Esophagus squamous epithelium (tissue), 5 donors: ENCODE measurements at regions not wholly inside any gene's neighbourhood (a gene's known extent, or its start where the extent isn't known, plus 50 kb on each side); places are given as distances from the start of the nearest gene placed in this dataset.

Experiments
- DNase-seq: peaks from one replicate; lab custom pipeline; 2025; lab: John Stamatoyannopoulos, UW
- H3K27ac ChIP-seq, 4 donors: fragments of 200-600 bp; sonication (generic); one replicate each; pipeline ENCODE4 v1.5.1; 2016 to 2019; ENCODE audit warnings: mild to moderate bottlenecking in 1 of 4
- H3K27me3 ChIP-seq, 4 donors: fragments of 200-600 bp; sonication (generic); 1 replicate in 3 of 4; 2 replicates in 1 of 4; pipeline versions ENCODE4 v1.5.1 to v1.6.0; 2017 to 2021; ENCODE audit warnings: antibody characterized with exemption in 1 of 4
- H3K36me3 ChIP-seq, 3 donors: fragments of 200-600 bp; sonication (generic); one replicate each; pipeline ENCODE4 v1.5.1; 2016 to 2019
- H3K4me1 ChIP-seq, 3 donors: fragments of 200-600 bp; sonication (generic); one replicate each; pipeline ENCODE4 v1.5.1; 2017 to 2019
- H3K4me3 ChIP-seq, 4 donors: fragments of 200-600 bp; sonication (generic); 1 replicate in 3 of 4; 2 replicates in 1 of 4; pipeline ENCODE4 v1.5.1; 2016 to 2019; ENCODE audit warnings: mild to moderate bottlenecking in 2 of 4, moderate library complexity in 1 of 4
- H3K9me3 ChIP-seq, 3 donors: fragments of 200-600 bp; sonication (generic); one replicate each; pipeline ENCODE4 v1.5.1; 2016 to 2019
- CTCF ChIP-seq, 6 experiments: fragments of 450-650 bp in 4 of 6; fragments of 200-600 bp in 2 of 6; sonication (generic) in 2 of 6; IDR thresholded peaks; one replicate each; pipeline ENCODE4 v1.5.1; 2016 to 2019; ENCODE audit warnings: antibody characterized with exemption in 6 of 6, mild to moderate bottlenecking in 4 of 6, moderate library complexity in 4 of 6
- POLR2A ChIP-seq, 4 donors: fragments of 450-650 bp; IDR thresholded peaks; one replicate each; pipeline ENCODE4 v1.6.1; 2017; ENCODE audit warnings: antibody characterized with exemption in 4 of 4, mild to moderate bottlenecking in 4 of 4, moderate library complexity in 3 of 4
- WGBS, 2 donors: methylation state at CpG; one replicate each; pipeline ENCODE4 v1.1.5; 2018; 5-methylcytosine and 5-hydroxymethylcytosine counted together
- intact Hi-C: fragments of 100-400 bp; cut with DNase I; formaldehyde crosslinking; loops from one replicate; pipeline ENCODE4 v1.15.0; 2022
- donor health status: DM: yes; HTN: yes; CAD: no.

- Histone ChIP-seq H3K27me3 (no peaks in the 10 kb centered on the region), H3K36me3 (no peaks in the 10 kb centered on the region), H3K27ac (no peak overlapping the region), H3K4me3 (no peak overlapping the region), H3K9me3 (peaks cover 0 to 17% (median 13%) of the 10 kb centered on the region in 3 donors), H3K4me1 (peaks cover 0 to 21% (median 5%) of the 10 kb centered on the region in 3 donors)
- intact Hi-C loops, result no loop called here
- no peak for TF ChIP-seq POLR2A (IDR thresholded peaks at IDR 0.05)
- TF ChIP-seq CTCF (IDR thresholded peaks at IDR 0.05), result peak in 5 of 6 experiments; percentile 18 to 61 (median 37)
- 35 to 47% methylated on average over 2 of the region's 2 CpGs for WGBS, 2 donors
- no peak for DNase-seq
Measured at GRCh38 chr5:15995341-15996052, 184.1 kb downstream of the MARCHF11 start.

GRCh38 chr5:15993919-15994318, 185.7 kb downstream of the MARCHF11 start:
- Histone ChIP-seq H3K36me3 (no peaks in the 10 kb centered on the region), H3K27ac (no peak overlapping the region)

GRCh38 chr5:15993334-15993733, 186.3 kb downstream of the MARCHF11 start:
- H3K9me3 ChIP-seq, result peaks cover 0 to 17% (median 13%) of the 10 kb centered on the region in 3 donors
- TF ChIP-seq CTCF (IDR thresholded peaks at IDR 0.05), result no peak
- no peak for TF ChIP-seq POLR2A (IDR thresholded peaks at IDR 0.05)
- no peak for DNase-seq
- H3K4me1 ChIP-seq, result peaks cover 0 to 21% (median 5%) of the 10 kb centered on the region in 3 donors
- WGBS, 2 donors, result 32 to 51% methylated on average over 2 of the region's 2 CpGs
- H3K36me3 ChIP-seq, result no peaks in the 10 kb centered on the region
- peak overlapping the region in 2 of 4 donors; percentile 32 to 34 for H3K27ac ChIP-seq
- H3K4me3 ChIP-seq, result no peak overlapping the region
- H3K27me3 ChIP-seq, result no peaks in the 10 kb centered on the region
- intact Hi-C loops, result no loop called here

More at GRCh38 chr5:15993919-15994318, 185.7 kb downstream of the MARCHF11 start:
- H3K9me3 ChIP-seq, result peaks cover 0 to 17% (median 13%) of the 10 kb centered on the region in 3 donors
- H3K27me3 ChIP-seq, result no peaks in the 10 kb centered on the region
- TF ChIP-seq CTCF (IDR thresholded peaks at IDR 0.05) (no peak), POLR2A (IDR thresholded peaks at IDR 0.05) (no peak)
- peaks cover 0 to 21% (median 5%) of the 10 kb centered on the region in 3 donors for H3K4me1 ChIP-seq
- intact Hi-C loops, result no loop called here
- no peak overlapping the region for H3K4me3 ChIP-seq
- no peak for DNase-seq

GRCh38 chr5:15992918-15993317, 186.7 kb downstream of the MARCHF11 start:
- intact Hi-C loops, result no loop called here
- H3K27ac ChIP-seq, result peak overlapping the region in 2 of 4 donors; percentile 32 to 34
- no peak for DNase-seq
- TF ChIP-seq POLR2A (IDR thresholded peaks at IDR 0.05), result no peak
- no peak for TF ChIP-seq CTCF (IDR thresholded peaks at IDR 0.05)
- 8 to 29% methylated on average over 2 of the region's 2 CpGs for WGBS, 2 donors
- H3K27me3 ChIP-seq, result no peaks in the 10 kb centered on the region
- H3K36me3 ChIP-seq, result no peaks in the 10 kb centered on the region
- H3K4me3 ChIP-seq, result no peak overlapping the region
- H3K9me3 ChIP-seq, result peaks cover 0 to 17% (median 13%) of the 10 kb centered on the region in 3 donors
- peaks cover 0 to 21% (median 5%) of the 10 kb centered on the region in 3 donors for H3K4me1 ChIP-seq

GRCh38 chr5:15991586-15991985, 188.0 kb downstream of the MARCHF11 start:
- Histone ChIP-seq H3K4me3 (no peak overlapping the region), H3K36me3 (no peaks in the 10 kb centered on the region), H3K4me1 (peaks cover 0 to 21% (median 5%) of the 10 kb centered on the region in 3 donors), H3K9me3 (peaks cover 0 to 17% (median 13%) of the 10 kb centered on the region in 3 donors), H3K27me3 (no peaks in the 10 kb centered on the region), H3K27ac (no peak overlapping the region)
- TF ChIP-seq POLR2A (IDR thresholded peaks at IDR 0.05) (no peak), CTCF (IDR thresholded peaks at IDR 0.05) (no peak)
- intact Hi-C loops, result no loop called here
- no peak for DNase-seq
